ENCODE measurements at regions not wholly inside any gene's neighbourhood (a gene's known extent, or its start where the extent isn't known, plus 50 kb on each side); places are given as distances from the start of the nearest gene placed in this dataset.

GRCh38 chr12:28108599-28108998 lies 81.7 kb upstream of the CCDC91 start:
- peaks cover 15% of the 10 kb centered on the region for H3K4me1 Mint-ChIP-seq (ENCODE audit: low read depth)
- no peaks in the 10 kb centered on the region for H3K9me3 Mint-ChIP-seq
- no peak overlapping the region for H3K4me3 Mint-ChIP-seq
- no peak overlapping the region for H3K27ac Mint-ChIP-seq
- no peaks in the 10 kb centered on the region for H3K27me3 Mint-ChIP-seq
- no peak for DNase-seq
- no peaks in the 10 kb centered on the region for H3K36me3 Mint-ChIP-seq (ENCODE audit: low read depth)

DNA sequence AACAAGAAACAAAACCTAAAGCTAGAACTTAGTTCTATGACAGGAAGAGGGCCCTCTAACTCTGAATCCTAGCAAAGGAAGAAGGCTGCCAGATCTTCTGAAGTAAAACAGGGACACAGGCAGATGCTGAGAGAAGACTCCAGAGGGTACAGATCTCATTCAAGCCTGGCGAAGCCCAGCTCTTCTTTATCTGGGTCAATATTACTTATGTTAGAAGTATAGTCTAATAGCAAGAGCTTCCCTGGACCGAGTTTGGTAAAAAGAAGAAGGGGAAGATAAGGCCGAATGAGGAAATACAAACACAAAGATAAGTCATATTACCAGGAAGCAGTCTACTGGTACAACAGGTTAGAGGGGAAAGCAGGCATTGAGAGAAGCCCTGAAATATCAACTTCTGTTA lies 79.9 kb upstream of the CCDC91 start:
- Mint-ChIP-seq H3K27ac (no peak overlapping the region), H3K9me3 (no peaks in the 10 kb centered on the region), H3K36me3 (ENCODE audit: low read depth) (no peaks in the 10 kb centered on the region), H3K27me3 (no peaks in the 10 kb centered on the region), H3K4me3 (no peak overlapping the region), H3K4me1 (ENCODE audit: low read depth) (peaks cover 15% of the 10 kb centered on the region)
- DNase-seq: no peak

DNA sequence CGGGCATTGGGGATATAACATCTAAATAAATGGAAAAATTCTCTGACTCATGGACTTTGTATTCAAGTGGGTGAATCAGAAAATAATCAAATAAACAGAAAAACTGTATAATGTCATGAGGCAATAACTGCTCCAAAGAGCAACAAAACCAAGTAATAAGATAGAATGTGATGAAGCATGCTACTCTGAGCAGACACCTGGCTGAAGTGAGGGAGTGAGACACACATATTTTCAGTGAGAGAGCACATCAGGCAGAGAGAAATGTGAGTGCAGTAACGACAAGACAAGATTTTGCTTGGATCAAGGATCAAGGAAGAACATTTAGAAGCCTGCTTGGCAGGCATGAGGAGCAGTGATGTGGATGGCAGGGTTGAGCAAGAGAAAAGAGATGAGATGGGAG lies 75.8 kb upstream of the CCDC91 start:
- no peak for DNase-seq
- H3K27ac Mint-ChIP-seq: no peak overlapping the region
- no peaks in the 10 kb centered on the region for H3K9me3 Mint-ChIP-seq
- no peaks in the 10 kb centered on the region for H3K4me1 Mint-ChIP-seq (ENCODE audit: low read depth)
- no peaks in the 10 kb centered on the region for H3K36me3 Mint-ChIP-seq (ENCODE audit: low read depth)
- no peaks in the 10 kb centered on the region for H3K27me3 Mint-ChIP-seq
- no peak overlapping the region for H3K4me3 Mint-ChIP-seq

GRCh38 chr12:28121433-28121832 lies 68.8 kb upstream of the CCDC91 start:
- Mint-ChIP-seq H3K4me3 (no peak overlapping the region), H3K27ac (no peak overlapping the region), H3K9me3 (no peaks in the 10 kb centered on the region), H3K4me1 (ENCODE audit: low read depth) (no peaks in the 10 kb centered on the region), H3K36me3 (ENCODE audit: low read depth) (no peaks in the 10 kb centered on the region), H3K27me3 (no peaks in the 10 kb centered on the region)
- no peak for DNase-seq

DNA sequence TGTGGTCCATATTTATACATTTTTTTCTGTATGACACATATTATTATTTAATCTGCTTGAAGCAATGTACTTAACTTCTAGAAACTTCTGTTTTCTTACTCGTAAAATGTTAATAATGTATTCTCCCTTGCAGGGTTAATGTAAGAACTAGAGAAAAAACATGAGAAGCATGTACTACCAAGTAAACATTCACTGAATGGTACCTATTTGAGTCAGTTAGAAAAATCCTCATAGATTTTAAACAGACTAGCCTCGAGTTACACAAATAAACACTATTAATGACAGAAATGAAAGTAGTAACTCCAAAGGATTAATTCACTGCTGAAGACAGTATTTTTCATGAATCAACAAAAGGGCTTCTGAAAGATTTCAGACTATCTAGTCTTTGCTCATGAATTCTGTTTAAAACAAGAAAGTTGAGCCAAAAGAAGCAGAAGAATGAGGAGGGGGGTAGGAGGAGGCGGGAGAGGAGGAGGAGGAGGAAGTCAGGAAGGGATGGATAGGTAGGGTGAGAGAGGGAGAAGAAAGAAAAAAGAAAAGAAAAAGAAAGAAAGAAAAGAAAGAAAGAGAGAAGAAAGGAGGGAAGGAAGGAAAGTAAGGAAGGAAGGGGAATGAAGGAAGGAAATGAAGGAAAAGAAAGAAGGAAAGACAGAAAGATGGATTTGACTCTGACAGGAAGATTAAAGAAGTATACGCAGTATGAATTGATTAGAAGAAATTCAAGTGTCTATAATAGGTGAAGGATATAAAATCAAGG lies 68.2 kb upstream of the CCDC91 start:
- Mint-ChIP-seq H3K27me3 (peaks cover 2% of the 10 kb centered on the region), H3K9me3 (no peaks in the 10 kb centered on the region), H3K4me1 (ENCODE audit: low read depth) (no peaks in the 10 kb centered on the region), H3K27ac (no peak overlapping the region), H3K4me3 (no peak overlapping the region), H3K36me3 (ENCODE audit: low read depth) (no peaks in the 10 kb centered on the region)
- no peak for DNase-seq

GRCh38 chr12:28122756-28123155 lies 67.5 kb upstream of the CCDC91 start:
- Mint-ChIP-seq H3K27me3 (peaks cover 5% of the 10 kb centered on the region), H3K9me3 (no peaks in the 10 kb centered on the region), H3K36me3 (ENCODE audit: low read depth) (no peaks in the 10 kb centered on the region), H3K4me3 (no peak overlapping the region), H3K27ac (no peak overlapping the region), H3K4me1 (ENCODE audit: low read depth) (no peaks in the 10 kb centered on the region)
- no peak for DNase-seq

- no peak overlapping the region for H3K27ac Mint-ChIP-seq
- no peaks in the 10 kb centered on the region for H3K36me3 Mint-ChIP-seq (ENCODE audit: low read depth)
Observed at GRCh38 chr12:28127455-28127854, 62.8 kb upstream of the CCDC91 start.

GRCh38 chr12:28129031-28129430 lies 61.2 kb upstream of the CCDC91 start:
- Mint-ChIP-seq H3K27ac (no peak overlapping the region), H3K9me3 (no peaks in the 10 kb centered on the region), H3K27me3 (peaks cover 5% of the 10 kb centered on the region), H3K36me3 (ENCODE audit: low read depth) (no peaks in the 10 kb centered on the region), H3K4me1 (ENCODE audit: low read depth) (peaks cover 7% of the 10 kb centered on the region), H3K4me3 (no peak overlapping the region)
- DNase-seq: no peak

More at GRCh38 chr12:28127455-28127854, 62.8 kb upstream of the CCDC91 start:
- DNase-seq: no peak
- H3K27me3 Mint-ChIP-seq: peaks cover 5% of the 10 kb centered on the region
- peaks cover 7% of the 10 kb centered on the region for H3K4me1 Mint-ChIP-seq (ENCODE audit: low read depth)
- no peak overlapping the region for H3K4me3 Mint-ChIP-seq
- H3K9me3 Mint-ChIP-seq: no peaks in the 10 kb centered on the region

DNA sequence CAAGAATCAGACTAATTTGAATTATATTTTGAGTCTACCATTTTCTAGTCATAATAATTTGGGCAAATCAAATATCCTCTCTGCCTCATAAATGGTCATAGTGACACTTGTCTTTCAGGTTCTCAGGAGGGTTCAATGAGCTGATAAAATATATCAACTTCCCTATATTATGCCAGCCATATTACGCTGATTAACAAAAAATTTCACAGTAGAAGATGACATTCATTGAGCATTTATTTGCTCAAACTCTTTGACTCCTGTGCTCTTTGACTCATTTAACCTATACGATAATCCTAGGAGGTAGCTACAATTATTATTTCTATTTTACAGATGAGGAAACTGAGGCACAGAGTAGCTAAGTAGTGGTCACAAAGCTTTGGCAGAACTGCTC lies 60.0 kb upstream of the CCDC91 start:
- Mint-ChIP-seq H3K27ac (no peak overlapping the region), H3K36me3 (ENCODE audit: low read depth) (no peaks in the 10 kb centered on the region), H3K9me3 (no peaks in the 10 kb centered on the region), H3K4me1 (ENCODE audit: low read depth) (peaks cover 7% of the 10 kb centered on the region), H3K4me3 (no peak overlapping the region), H3K27me3 (peaks cover 5% of the 10 kb centered on the region)
- DNase-seq: no peak

GRCh38 chr12:28130625-28131598 lies 59.3 kb upstream of the CCDC91 start:
- Mint-ChIP-seq H3K36me3 (ENCODE audit: low read depth) (no peaks in the 10 kb centered on the region), H3K9me3 (no peaks in the 10 kb centered on the region)
- DNase-seq: no peak

DNA sequence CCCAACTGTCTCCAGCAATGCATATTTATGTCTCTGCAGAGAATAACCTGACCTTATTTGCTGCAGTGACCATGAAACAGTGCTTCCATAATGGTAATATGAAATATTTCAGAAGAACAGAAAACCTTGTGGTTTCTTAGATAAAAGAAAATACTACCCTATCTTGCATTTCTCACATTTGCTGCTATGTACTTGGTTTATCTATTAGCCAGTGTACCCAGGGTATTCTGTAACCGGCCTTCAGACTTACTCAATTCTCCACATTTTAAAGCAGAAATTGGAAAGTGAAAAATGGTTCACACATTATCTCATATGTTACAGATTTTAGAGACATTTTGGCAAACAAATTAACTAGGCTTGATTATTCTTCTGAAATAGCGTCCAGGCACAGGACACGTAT lies 57.9 kb upstream of the CCDC91 start:
- no peak for DNase-seq
- no peak overlapping the region for H3K27ac Mint-ChIP-seq
- no peaks in the 10 kb centered on the region for H3K9me3 Mint-ChIP-seq
- H3K27me3 Mint-ChIP-seq: no peaks in the 10 kb centered on the region
- no peak overlapping the region for H3K4me3 Mint-ChIP-seq
- H3K36me3 Mint-ChIP-seq (ENCODE audit: low read depth): no peaks in the 10 kb centered on the region
- peaks cover 11% of the 10 kb centered on the region for H3K4me1 Mint-ChIP-seq (ENCODE audit: low read depth)

More at GRCh38 chr12:28130625-28131598, 59.3 kb upstream of the CCDC91 start:
- Mint-ChIP-seq H3K4me3 (no peak overlapping the region), H3K27me3 (peaks cover 5% of the 10 kb centered on the region), H3K27ac (peak overlapping the region; percentile 24), H3K4me1 (ENCODE audit: low read depth) (peaks cover 7% of the 10 kb centered on the region)

DNA sequence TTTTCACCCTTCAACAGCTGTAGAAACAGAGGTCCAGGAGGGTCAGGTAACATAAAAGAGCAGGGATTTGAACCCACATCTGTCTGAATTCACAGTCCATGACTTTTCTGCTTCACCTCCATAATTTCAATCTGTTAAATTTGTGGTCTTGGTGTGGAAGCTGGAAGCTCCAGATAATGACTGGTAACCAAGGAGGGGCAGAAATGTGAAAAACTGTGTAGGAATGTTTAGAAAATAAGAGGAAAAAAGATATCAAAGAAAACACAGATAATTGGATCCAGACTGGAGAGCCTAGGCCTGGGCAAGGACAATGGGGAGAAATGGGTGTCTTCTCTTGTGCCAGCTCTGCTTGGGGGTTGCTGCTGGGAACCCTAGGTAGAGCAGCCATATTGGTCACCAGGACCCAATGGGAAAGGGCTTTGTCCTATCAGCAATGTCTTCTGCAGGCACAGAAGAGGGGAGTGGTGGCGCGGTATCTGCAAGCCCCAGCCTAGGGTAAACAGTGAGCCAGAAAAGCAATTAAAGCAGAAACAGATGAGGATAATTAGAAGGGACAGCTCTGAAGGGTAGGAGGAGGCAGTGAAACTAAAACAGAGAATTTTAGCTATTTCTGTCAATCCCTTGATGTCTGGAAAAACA lies 54.3 kb upstream of the CCDC91 start:
- Mint-ChIP-seq H3K27ac (no peak overlapping the region), H3K4me3 (no peak overlapping the region), H3K9me3 (no peaks in the 10 kb centered on the region), H3K27me3 (no peaks in the 10 kb centered on the region), H3K4me1 (ENCODE audit: low read depth) (peaks cover 8% of the 10 kb centered on the region), H3K36me3 (ENCODE audit: low read depth) (no peaks in the 10 kb centered on the region)
- no peak for DNase-seq

GRCh38 chr12:28137414-28137813 lies 52.8 kb upstream of the CCDC91 start:
- peaks cover 4% of the 10 kb centered on the region for H3K4me1 Mint-ChIP-seq (ENCODE audit: low read depth)
- no peak for DNase-seq
- peaks cover 4% of the 10 kb centered on the region for H3K27me3 Mint-ChIP-seq
- no peaks in the 10 kb centered on the region for H3K9me3 Mint-ChIP-seq
- H3K36me3 Mint-ChIP-seq (ENCODE audit: low read depth): no peaks in the 10 kb centered on the region
- no peak overlapping the region for H3K27ac Mint-ChIP-seq
- no peak overlapping the region for H3K4me3 Mint-ChIP-seq

- Mint-ChIP-seq H3K4me1 (ENCODE audit: low read depth) (peaks cover 4% of the 10 kb centered on the region), H3K9me3 (no peaks in the 10 kb centered on the region), H3K27me3 (peaks cover 4% of the 10 kb centered on the region), H3K4me3 (no peak overlapping the region), H3K36me3 (ENCODE audit: low read depth) (no peaks in the 10 kb centered on the region), H3K27ac (no peak overlapping the region)
- DNase-seq: no peak
Observed at GRCh38 chr12:28140404-28140803, 49.9 kb upstream of the CCDC91 start.

Measured in activated T-cell treated with anti-CD3 and anti-CD28 coated beads, Interleukin-2, amount 50 U/mL, for 24 hours (primary cell).